Esophagus squamous epithelium (tissue), 5 donors: ENCODE measurements at regions not wholly inside any gene's neighbourhood (a gene's known extent, or its start where the extent isn't known, plus 50 kb on each side); places are given as distances from the start of the nearest gene placed in this dataset.

Experiments
- DNase-seq: peaks from one replicate; lab custom pipeline; 2025; lab: John Stamatoyannopoulos, UW
- H3K27ac ChIP-seq, 4 donors: fragments of 200-600 bp; sonication (generic); one replicate each; pipeline ENCODE4 v1.5.1; 2016 to 2019; ENCODE audit warnings: mild to moderate bottlenecking in 1 of 4
- H3K27me3 ChIP-seq, 4 donors: fragments of 200-600 bp; sonication (generic); 1 replicate in 3 of 4; 2 replicates in 1 of 4; pipeline versions ENCODE4 v1.5.1 to v1.6.0; 2017 to 2021; ENCODE audit warnings: antibody characterized with exemption in 1 of 4
- H3K36me3 ChIP-seq, 3 donors: fragments of 200-600 bp; sonication (generic); one replicate each; pipeline ENCODE4 v1.5.1; 2016 to 2019
- H3K4me1 ChIP-seq, 3 donors: fragments of 200-600 bp; sonication (generic); one replicate each; pipeline ENCODE4 v1.5.1; 2017 to 2019
- H3K4me3 ChIP-seq, 4 donors: fragments of 200-600 bp; sonication (generic); 1 replicate in 3 of 4; 2 replicates in 1 of 4; pipeline ENCODE4 v1.5.1; 2016 to 2019; ENCODE audit warnings: mild to moderate bottlenecking in 2 of 4, moderate library complexity in 1 of 4
- H3K9me3 ChIP-seq, 3 donors: fragments of 200-600 bp; sonication (generic); one replicate each; pipeline ENCODE4 v1.5.1; 2016 to 2019
- POLR2A ChIP-seq, 4 donors: fragments of 450-650 bp; IDR thresholded peaks; one replicate each; pipeline ENCODE4 v1.6.1; 2017; ENCODE audit warnings: antibody characterized with exemption in 4 of 4, mild to moderate bottlenecking in 4 of 4, moderate library complexity in 3 of 4
- WGBS, 2 donors: methylation state at CpG; one replicate each; pipeline ENCODE4 v1.1.5; 2018; 5-methylcytosine and 5-hydroxymethylcytosine counted together
- intact Hi-C: fragments of 100-400 bp; cut with DNase I; formaldehyde crosslinking; loops from one replicate; pipeline ENCODE4 v1.15.0; 2022
- TF ChIP-seq, protein P1 (sequence below), 6 experiments: fragments of 450-650 bp in 4 of 6; fragments of 200-600 bp in 2 of 6; sonication (generic) in 2 of 6; IDR thresholded peaks; one replicate each; pipeline ENCODE4 v1.5.1; 2016 to 2019; ENCODE audit warnings: antibody characterized with exemption in 6 of 6, mild to moderate bottlenecking in 4 of 6, moderate library complexity in 4 of 6
- donor health status: DM: yes; HTN: yes; CAD: no.

DNA sequence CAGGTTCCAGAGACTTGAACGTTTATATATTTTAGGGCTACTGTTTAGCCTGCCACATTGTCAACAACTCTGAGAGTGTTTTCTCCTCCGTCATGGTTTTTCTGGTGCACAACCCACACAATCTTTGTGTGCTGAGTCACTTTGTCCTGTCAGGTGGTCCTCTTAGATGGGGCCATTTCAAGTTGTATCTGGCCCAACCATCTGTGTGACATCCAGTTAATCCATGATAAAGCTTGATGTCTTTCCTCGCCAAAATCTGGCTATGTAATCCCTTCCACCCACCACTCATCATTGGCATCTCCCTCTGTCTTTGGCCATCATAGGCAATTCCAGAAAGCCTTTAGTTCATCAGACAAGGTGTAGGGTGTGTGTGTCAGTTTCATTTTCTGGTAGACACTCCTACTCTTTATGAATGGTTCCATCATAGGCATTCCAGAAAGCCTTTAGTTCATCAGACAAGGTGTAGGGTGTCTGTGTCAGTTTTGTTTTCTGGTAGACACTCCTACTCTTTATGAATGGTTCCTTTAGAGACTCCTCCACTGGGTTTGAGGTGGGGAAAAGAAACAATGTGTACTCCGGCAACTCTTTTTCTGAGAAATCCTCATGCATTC, 282.0 kb upstream of the ACTBL2 start:
- Histone ChIP-seq H3K27ac (no peak overlapping the region), H3K4me1 (no peaks in the 10 kb centered on the region), H3K9me3 (no peaks in the 10 kb centered on the region), H3K36me3 (no peaks in the 10 kb centered on the region), H3K4me3 (no peak overlapping the region), H3K27me3 (no peaks in the 10 kb centered on the region)
- DNase-seq = no peak
- WGBS, 2 donors = 64 to 69% methylated on average over 4 of the region's 4 CpGs
- TF ChIP-seq, protein P1, sequence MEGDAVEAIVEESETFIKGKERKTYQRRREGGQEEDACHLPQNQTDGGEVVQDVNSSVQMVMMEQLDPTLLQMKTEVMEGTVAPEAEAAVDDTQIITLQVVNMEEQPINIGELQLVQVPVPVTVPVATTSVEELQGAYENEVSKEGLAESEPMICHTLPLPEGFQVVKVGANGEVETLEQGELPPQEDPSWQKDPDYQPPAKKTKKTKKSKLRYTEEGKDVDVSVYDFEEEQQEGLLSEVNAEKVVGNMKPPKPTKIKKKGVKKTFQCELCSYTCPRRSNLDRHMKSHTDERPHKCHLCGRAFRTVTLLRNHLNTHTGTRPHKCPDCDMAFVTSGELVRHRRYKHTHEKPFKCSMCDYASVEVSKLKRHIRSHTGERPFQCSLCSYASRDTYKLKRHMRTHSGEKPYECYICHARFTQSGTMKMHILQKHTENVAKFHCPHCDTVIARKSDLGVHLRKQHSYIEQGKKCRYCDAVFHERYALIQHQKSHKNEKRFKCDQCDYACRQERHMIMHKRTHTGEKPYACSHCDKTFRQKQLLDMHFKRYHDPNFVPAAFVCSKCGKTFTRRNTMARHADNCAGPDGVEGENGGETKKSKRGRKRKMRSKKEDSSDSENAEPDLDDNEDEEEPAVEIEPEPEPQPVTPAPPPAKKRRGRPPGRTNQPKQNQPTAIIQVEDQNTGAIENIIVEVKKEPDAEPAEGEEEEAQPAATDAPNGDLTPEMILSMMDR (IDR thresholded peaks at IDR 0.05) = no peak
- no peak for TF ChIP-seq POLR2A (IDR thresholded peaks at IDR 0.05)
- intact Hi-C loops = no loop called here

DNA sequence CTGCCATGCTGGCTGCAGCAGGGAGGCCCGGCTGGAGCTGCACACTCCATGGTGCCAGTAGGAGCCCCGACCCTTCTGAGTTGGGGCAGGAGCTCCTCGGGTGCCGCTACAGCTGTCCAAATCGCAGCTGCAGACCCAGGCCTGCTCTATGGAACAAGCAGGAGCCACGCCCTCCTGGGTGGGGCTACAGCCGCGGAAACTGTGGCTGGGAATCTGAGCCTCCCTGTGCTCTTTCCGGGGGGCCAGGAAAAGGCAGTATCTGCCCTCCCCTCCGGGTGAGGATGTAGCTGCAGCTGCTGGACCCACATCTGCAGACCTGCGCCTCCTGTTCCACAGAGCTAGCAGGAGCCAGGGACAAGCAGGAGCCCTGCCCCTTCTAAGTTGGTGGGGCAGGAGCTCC, 278.9 kb upstream of the ACTBL2 start:
- Histone ChIP-seq H3K4me1 (no peaks in the 10 kb centered on the region), H3K27me3 (no peaks in the 10 kb centered on the region), H3K9me3 (no peaks in the 10 kb centered on the region), H3K36me3 (no peaks in the 10 kb centered on the region), H3K4me3 (no peak overlapping the region), H3K27ac (no peak overlapping the region)
- intact Hi-C loops = no loop called here
- WGBS, 2 donors = 72 to 90% methylated on average over 5 to 6 of the region's 11 CpGs
- DNase-seq = no peak
- no peak for TF ChIP-seq POLR2A (IDR thresholded peaks at IDR 0.05)
- TF ChIP-seq, protein P1 (IDR thresholded peaks at IDR 0.05) = no peak

DNA sequence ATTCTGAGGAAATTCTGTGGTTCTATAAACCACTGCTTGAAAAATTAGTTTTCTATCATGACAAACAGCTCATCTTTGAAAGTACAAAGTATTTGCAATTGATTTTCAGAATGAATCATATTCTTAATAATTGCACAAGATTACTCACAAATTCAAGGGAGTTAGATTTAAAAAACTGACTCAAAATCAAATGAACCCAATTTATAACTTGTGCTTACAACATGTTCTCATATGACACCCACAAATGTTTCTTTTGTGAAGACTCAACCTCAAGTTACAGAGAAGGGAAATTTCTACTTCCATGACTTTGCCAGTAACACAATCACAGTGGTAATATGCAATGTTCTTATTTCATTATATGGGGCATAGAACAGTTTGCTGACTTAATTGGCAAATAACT, 272.0 kb upstream of the ACTBL2 start:
- TF ChIP-seq POLR2A (IDR thresholded peaks at IDR 0.05) = no peak
- TF ChIP-seq, protein P1 (IDR thresholded peaks at IDR 0.05) = no peak
- Histone ChIP-seq H3K4me1 (peaks cover 0 to 20% (median 5%) of the 10 kb centered on the region in 3 donors), H3K27me3 (peaks cover 0 to 5% (median 0%) of the 10 kb centered on the region in 4 donors), H3K27ac (no peak overlapping the region), H3K9me3 (no peaks in the 10 kb centered on the region), H3K36me3 (no peaks in the 10 kb centered on the region), H3K4me3 (no peak overlapping the region)
- no peak for DNase-seq
- intact Hi-C loops = no loop called here

DNA sequence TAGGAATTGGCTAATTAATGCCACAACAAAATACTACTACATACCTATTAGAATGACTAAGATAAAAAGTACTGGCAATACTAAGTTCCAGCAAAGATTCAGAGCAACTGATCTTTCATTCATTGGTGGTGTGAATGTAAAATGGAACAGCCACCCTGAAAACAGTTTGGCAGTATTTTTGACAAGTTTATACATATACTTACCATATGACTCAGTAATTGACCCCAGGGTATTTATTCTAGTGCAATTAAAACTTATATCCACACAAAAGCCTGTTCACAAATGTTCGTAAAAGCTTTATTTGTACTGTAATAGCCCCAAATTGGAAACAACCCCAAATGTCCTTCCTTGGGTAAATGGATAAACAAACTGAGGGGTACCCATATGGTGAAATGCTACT, 270.8 kb upstream of the ACTBL2 start:
- Histone ChIP-seq H3K4me1 (peaks cover 0 to 20% (median 5%) of the 10 kb centered on the region in 3 donors), H3K9me3 (no peaks in the 10 kb centered on the region), H3K4me3 (no peak overlapping the region), H3K27me3 (peaks cover 0 to 5% (median 0%) of the 10 kb centered on the region in 4 donors), H3K36me3 (no peaks in the 10 kb centered on the region), H3K27ac (no peak overlapping the region)
- DNase-seq = no peak
- TF ChIP-seq, protein P1 (IDR thresholded peaks at IDR 0.05) = no peak
- TF ChIP-seq POLR2A (IDR thresholded peaks at IDR 0.05) = no peak
- WGBS, 2 donors = 57 to 63% methylated on average over 1 of the region's 1 CpG
- intact Hi-C loops = no loop called here

DNA sequence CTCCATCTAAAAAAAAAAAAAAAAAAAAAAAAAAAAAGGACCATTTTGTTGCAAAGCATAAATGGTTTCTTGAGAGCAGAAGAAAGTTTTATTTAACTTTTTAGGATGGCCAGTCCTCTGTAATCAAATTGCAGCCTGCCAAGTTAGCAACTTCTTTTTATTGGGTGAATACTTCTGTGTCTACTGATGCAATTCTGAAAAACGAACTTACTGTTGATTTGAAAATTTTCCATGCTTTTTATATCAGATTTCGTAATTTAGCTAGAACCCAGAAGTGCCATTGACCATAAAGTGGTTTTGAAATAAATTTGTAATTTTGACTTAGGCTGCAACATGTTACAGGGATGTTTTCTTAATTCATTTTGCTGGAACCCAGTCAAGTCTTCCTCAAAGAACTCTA, 269.1 kb upstream of the ACTBL2 start:
- no peak for DNase-seq
- H3K27me3 ChIP-seq = peaks cover 0 to 5% (median 0%) of the 10 kb centered on the region in 4 donors
- TF ChIP-seq, protein P1 (IDR thresholded peaks at IDR 0.05) = no peak
- TF ChIP-seq POLR2A (IDR thresholded peaks at IDR 0.05) = no peak
- no peak overlapping the region for H3K27ac ChIP-seq
- no peaks in the 10 kb centered on the region for H3K9me3 ChIP-seq
- no peaks in the 10 kb centered on the region for H3K36me3 ChIP-seq
- H3K4me1 ChIP-seq = peaks cover 0 to 20% (median 5%) of the 10 kb centered on the region in 3 donors
- intact Hi-C loops = no loop called here
- 18 to 21% methylated on average over 2 of the region's 2 CpGs for WGBS, 2 donors
- H3K4me3 ChIP-seq = no peak overlapping the region
